NCI-H2227 (cell line): ENCODE measurements at regions not wholly inside any gene's neighbourhood (a gene's known extent, or its start where the extent isn't known, plus 50 kb on each side); places are given as distances from the start of the nearest gene placed in this dataset.
A peak's percentile ranks its signal among the peaks of the same experiment; 100 is the strongest.

ENCODE experiments used
- DNase-seq: peaks from one replicate; lab custom pipeline; 2025; ENCODE audit not compliant: unreplicated experiment; lab: John Stamatoyannopoulos, UW

DNA sequence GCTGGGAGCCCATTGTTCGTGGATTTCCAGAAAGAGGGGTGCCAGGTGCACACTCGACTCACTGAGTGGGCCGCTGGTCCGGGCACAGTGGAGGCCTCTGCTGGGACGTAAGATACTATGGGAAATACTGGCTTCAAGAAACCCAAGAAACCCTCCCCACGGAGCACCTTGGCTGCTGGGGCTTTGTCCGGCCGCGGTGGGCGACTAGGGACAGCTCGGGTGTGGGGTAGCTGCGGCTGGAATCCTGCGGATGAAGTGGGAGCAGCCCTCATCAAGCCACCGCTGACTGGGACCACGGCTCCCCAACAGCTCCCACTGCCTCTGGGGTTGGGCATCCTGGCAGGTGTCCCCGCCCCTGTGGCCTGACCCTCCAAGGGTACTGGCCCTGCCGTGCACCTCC lies 69.5 kb upstream of the GATA5 start:
- DNase-seq: no peak

DNA sequence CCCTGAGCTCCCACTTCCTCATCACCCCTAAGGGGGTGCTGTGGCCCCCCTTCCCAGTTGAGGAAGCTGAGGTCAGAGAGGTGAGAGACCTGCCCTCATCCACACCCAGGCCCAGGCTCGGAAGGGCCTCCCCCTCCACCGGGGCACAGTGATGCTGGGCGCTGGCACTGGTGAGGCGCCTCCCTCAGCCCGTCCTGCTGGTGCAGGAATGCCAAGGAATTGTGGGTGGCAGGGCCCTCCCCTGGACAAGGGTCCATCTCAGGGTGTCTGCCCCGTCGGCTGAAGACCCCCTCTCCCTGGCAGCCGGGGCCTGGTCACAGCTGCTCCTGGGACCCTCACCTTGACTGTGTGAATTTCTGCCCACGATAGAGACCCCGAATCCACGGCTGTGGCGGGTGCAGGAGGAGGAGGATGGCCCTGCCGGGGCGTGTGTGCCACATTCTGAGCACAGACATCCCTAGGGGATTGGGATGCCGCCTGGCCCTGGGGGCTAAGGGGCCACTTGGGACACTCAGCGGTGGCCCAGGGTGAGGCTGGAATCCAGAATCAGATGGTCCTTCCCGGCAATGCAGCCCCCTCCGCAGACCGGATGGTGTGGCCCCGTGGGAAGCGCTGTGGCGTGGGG lies 70.2 kb upstream of the GATA5 start:
- no peak for DNase-seq

DNA sequence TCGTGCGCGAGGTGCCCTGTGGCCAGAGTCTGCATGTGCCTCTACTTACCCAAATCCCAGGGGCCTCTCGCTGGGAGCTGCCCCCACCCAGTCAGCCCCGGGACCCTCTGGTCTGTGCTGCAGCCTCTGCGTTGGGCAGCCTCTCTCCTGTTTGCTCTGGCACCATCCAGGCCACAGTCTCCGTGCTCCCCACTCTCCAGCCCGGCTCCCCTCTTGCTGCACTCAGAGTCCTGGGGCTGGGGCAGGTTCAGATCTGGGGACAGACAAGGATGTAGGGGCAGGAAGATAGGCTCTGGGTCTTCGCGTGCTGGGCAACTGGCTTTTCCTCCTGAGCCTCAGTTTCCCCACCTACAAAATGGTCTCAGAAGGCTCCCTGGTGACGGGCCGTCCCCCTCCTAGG lies 70.8 kb upstream of the GATA5 start:
- no peak for DNase-seq

DNA sequence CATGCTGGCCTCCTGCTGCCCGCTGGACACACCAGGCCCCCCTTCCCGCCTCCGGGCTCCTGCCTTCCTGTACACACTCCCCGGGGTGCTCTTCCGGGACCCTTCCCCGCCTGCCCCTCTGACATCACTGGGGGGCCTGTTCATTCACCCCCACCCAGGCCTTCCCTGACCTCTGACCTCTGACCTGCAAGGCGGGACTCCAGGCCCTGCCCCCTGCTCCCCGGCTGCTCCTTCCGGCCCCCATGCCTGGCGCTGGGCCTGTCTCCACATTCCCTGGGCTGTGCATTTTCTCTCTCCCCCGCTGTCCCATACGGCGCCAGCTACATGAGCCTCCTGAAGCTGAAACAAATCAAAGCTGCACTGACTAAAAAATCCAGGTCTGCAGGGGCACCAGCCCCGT lies 71.6 kb upstream of the GATA5 start:
- no peak for DNase-seq

DNA sequence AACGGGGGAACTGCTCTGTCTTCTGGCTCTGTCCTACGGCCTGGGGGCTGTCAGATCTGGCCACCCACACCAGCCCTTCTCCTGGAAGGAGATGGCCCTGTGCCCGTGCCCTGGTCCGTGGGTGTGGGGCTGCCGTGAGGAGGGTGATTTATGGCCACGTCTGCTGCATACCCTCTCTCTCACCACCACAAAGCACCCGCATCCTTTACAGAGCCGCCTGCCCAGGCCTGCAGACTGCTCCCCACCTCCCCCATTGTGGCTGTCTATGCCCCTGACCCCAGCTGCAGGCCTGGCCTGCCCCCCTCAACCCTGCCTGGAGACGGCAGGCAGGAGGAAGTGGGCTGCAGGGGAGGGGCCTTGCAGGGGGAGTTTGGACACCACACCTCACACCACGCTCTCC lies 72.7 kb upstream of the GATA5 start:
- no peak for DNase-seq

DNA sequence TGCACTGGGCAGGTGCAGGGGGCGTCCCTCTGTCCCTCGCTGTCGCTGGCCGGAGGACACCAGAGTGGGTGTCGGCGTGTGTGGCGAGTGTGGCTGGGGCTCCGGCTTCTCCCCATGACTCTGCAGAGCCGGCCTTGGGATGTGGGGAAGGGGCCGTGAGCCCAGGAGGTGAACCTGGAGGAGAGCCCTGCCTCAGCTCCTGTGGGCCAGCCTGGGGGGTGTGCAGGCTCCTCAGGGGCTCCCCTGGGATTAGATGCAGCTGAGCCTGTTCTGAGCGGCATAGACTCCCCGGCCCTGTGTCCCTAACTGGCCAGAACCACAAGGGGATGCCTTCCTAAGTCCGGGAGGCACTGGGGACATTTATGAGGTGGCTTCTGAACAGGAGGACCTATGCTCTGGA lies 73.2 kb upstream of the GATA5 start:
- DNase-seq: no peak

DNA sequence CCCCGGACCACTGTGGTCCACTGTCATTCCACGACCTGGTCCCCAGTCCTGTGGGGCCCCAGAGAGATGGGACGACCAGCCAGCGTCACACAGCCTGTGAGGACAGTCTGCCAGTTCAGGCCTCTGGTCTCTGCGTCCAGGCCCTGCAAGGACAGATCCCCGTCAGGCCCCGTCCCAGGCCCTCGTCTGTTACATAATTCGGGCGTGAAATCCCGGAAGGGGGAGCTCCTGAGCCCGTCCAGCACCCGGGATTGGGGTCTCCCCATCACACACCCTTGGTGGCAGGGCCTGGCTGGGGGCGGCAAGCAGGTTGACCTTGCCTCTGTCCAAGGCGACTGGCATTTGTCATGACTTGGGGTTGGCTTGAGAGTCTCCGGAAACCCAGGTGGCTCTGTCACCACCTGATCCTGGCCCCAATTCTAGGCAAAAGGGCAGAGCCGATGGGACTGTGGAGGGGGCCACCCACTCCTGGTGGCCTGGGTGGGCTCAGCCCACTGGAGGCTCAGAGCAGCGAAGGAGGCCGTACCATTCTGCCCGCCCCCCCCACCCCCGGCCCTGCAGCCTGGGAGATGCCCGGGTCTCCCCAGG lies 73.8 kb upstream of the GATA5 start:
- DNase-seq: no peak

DNA sequence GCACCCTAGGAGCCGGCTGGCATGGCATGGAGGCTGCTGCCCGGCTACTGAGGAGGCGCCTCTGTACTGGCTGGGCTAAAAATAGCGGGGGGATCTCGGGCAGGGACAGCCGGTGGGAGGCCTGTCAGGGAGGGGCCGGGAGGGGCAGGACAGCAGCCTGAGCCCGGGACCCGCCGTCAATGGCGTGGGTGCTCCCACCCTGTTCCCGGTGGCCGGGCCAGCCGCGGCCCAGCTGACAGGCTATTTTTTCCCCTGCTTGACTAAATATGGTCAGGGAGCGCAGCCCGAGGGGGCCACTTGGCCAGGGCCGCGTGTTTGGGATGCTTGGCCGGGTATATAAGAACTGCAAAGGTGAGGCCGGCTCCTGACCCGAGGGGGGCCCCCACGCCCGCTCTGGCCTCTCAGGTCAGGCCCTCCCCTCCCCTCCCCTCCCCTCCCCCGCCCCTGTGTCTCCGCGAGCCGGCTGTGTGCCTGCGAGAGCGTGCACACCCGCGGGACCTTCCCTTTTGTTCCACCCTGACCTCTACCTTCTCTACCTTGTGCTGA lies 74.4 kb upstream of the GATA5 start:
- no peak for DNase-seq

DNA sequence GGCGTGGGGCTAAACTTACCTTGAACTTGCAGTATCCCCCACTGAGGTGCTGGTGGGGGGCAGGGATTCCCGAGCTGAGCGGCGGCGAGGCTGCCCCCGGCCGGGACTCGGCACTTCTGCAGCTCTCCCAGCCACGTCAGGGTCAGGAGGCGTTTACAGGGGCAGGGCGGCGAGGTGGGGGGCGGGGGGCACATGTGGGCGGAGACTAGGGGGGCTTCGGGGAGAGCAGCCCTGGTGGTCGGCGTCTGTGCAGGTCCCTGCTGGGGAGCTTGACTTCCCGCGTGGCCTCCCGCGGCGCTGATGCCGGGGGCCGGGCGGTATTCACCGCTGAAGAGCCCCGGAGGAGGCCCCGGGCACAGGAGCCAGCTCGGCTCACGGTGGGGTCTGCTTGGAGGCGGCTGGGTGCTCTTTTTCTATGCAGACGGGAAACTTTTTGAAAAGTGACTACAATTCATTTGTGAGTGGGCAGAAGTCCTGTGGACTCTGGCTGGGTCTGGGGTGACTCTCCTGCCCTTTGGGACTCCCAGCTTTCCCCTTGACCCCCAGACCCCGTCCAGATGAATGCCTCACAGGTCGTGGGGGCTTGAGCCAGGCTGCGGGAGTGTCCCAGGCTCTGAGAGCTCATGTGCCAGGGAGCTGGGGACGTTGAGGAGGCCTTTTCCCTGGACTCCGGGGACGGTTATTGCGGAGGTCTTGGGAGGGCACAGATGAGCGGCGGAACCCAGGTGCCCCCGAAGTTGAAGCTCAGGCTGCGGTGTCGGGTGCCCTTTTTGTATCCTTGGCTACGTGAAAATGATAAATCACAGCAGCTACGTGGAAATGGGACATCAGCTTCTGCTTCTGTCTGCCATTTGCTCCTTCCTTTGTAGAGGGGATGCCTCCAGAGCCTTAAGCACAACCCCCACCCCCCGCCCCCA lies 75.9 kb upstream of the GATA5 start:
- DNase-seq: no peak

DNA sequence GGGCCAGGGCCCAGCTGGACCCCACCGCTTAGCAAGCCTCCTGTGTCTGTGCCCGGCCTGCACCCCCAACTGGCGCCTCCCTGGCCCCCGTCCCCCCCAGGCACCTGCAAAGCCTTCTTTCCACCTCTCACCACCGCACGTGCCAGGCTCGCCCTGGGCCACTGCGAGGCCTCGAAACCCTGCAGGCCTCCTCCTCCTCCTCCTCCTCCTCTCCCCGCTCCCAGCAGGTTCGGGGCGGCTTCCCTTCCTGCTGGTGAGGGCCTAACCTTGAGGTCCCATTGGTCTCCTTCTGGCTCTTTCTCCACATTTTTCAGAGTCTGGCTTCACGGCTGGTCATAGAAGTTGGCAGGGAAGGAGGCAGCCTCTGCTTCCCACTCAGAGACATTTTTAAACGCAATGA lies 76.8 kb upstream of the GATA5 start:
- no peak for DNase-seq

DNA sequence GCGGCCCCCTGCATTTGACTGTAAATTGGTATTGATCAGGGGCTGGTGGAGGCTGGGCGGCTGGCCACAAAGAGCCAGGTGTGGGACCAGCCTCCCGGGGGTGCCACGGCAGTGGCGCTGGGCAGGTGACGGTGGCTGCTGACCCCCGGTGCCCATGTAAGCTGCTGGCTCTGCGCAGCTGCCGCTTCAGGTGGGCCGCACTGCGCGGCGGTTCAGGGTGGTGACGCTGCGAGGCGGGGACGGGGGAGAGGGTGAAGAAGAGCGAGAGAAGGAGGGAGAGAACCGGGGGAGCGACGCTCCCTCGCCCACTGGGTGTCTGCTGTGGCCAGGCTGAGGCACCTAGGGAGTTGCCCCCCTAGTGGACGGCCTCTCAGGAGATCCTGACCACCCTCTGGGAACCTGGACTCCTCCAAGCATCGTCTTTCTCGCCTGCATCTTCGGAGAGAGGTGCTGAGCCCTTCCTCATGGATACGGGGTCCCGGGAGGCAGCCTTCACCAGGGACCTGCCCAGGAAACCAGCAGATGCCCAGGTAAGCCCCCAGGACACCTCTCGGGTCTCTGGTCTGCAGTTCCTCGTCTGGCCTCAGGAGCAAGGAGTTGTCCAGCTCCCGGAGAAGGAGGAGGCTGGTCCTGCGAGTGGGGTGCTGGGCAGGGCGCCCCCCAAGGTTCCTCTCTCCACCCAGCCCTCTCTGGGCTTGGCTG lies 77.5 kb upstream of the GATA5 start:
- DNase-seq: no peak

DNA sequence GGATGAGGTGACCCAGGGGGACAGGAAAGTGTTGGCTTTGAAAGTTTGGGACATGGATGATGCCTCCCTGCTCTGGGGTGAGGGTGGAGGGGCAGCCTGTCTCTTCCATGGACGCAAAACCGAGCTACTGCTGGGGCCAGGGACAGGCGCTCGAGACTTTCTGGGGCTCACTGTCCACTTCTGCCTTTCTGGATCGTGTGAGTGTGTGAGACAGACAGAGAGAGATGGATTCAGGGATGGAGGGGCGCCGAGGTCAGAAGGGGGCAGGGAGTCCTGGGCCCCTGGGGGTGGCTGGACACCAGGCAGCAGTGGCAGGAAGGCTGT lies 78.0 kb upstream of the GATA5 start:
- no peak for DNase-seq

DNA sequence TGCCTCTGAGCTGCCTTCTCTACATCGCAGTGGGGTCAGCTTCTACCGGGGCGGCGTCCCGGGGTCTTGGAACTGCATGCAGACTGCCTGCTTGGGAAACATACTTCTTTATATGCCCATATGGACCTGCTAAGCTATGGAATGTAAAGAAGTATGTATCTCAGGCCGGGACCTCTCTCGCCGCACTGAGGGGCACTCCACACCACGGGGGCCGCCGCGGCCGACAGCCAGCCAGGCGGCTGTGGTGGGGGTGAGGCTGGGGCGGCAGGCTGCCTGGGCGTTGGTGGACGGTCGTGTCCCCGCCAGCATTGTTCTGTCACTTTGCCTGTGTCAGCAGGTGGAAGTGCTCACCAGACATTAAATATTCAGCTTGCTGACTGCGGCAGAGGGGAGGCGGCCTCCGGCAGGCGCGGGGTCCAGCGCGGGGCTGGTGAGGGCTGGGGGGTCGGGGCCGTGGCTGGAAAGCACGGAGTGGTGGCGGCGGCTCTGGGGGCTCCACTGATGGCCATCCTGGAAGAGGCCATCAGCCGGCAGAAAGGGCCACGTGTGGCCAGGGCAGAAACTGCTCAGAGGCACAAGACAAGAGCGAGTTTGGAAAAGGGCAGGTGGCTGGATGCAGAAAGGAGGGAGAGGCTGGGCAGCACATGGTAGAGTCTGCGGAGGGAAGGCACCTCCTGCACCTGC lies 78.6 kb upstream of the GATA5 start:
- no peak for DNase-seq

DNA sequence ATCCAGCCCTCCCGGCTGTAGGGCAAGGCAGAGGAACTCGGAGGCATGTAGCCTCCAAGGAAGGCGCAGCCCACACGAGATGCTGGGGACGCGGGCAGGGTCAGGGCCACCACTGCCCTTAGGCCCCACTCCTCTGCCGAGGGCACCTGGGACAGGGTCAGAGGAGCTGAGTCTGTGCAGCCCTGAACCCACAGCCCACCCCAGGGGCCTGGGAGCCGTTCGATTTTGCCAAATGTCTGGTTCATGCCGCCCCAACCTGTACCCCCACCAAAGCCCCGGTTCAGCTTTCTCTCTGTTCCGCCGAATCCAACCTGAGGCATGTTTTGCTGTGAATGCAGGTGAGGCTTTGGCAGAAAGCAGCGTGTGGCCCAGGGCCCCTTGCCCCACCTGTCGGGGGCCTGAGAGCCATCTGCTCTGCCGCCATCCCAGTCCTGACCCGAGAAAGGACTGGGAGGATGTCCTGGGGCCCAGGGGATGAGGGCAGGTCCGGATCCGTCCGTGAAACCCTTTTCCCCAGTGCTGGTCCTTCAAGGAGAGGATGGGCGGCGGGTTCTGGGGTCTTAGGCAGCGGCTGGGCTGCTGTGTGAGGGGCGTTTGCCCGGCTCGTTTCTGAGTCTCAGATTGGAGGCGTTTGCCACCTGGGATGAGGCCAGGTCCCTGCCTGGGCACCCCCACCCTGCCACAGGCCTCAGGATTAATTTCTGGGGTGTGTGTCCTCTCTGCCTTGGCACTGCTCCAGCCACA lies 79.3 kb upstream of the GATA5 start:
- no peak for DNase-seq

DNA sequence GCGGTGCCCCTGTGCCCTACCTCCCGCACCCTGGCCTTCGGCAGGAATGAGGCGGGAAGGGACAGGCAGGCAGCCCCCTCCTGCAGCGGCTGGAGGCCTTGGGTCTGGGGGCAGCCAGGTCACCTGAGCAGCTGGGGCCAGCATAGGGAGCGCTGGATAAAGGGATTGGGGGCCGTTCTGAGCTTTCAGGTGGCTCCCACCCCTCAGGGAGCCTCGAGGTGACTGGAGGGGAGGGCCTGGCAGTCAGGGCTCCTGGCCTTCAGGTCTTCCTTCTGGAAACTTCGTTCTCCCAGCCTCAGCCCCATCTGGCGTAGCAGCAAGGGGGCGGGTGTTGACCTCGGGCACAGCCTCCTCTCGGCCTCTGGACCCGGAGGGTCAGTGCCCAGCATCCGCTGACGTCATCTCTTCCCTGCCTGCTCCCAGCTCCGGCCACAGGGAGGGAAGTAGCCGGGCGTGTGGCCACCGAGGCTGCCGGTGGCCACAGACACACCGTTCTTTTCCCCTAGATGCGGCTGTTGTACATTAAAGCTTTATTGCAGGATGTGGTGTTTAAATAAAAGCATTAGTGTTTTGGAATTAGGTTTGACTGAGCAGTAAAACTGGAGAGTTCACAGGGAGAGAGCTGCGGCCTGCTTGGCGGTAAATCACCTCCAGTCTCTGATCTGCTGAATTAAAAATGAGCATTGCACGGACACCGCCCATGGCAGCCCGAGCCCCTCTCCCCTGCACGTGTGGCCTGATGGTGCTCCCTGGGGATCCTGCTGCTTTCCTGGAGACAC lies 80.0 kb upstream of the GATA5 start:
- no peak for DNase-seq

DNA sequence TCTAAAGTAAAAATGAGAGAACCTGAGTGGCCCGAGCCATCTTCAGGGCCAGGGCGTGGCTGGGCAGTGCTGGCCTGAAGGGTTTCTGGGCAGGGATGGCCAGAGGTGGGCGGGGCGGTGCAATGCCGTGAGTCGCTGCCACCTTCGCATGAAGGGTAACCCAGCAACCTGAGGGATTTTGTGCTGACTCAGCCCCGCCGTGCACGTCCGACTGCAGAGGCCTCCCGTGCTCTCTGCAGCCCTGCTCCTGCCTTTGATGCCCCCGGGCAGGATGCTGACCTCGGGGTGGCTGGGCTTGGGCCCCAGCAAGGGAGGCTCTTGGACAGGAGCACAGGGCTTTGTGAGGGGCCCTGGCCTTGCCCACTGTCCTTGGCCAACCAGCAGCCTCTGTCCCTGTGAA lies 81.7 kb upstream of the GATA5 start:
- no peak for DNase-seq

DNA sequence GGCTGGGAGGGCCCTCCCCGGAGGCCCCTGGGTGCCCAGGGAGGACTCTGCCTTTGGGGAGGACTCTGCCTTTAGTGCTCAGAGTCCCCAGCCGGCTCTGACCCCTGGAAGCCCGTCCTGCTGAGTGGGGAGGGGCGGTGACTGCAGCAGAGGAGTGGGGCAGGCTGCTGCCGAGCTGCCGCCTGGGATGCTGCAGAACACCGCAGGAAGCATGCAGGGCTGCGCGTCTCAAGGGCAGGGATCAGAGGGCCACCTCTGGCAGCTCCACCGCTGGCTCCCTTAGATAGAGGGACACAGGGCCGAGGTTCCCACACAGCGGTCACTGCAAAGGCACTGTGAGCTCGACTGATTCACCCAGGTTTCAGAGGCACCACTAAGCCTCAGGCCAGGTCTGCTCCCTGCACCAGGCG lies 82.2 kb upstream of the GATA5 start:
- no peak for DNase-seq

DNA sequence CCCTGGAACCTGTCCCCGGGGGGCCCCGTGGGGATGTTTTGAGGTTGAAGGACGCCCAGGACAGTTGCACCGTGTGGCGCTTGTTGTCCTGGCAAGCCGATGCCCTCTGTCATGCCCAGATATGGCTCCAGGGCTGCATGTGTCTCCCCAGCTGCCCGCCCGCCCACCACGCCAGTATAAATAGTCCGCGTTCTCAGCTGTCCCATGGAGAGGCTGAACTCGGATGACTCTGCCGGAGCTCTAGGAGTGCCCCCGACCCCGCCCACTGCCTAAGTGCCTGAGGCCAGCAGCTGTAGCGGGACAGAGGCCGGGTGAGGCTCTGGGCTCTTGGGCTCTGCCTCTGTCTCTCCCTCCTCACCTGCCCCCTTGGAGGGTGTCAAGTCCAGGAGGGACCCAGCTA lies 83.0 kb upstream of the GATA5 start:
- DNase-seq: peak; percentile 26

DNA sequence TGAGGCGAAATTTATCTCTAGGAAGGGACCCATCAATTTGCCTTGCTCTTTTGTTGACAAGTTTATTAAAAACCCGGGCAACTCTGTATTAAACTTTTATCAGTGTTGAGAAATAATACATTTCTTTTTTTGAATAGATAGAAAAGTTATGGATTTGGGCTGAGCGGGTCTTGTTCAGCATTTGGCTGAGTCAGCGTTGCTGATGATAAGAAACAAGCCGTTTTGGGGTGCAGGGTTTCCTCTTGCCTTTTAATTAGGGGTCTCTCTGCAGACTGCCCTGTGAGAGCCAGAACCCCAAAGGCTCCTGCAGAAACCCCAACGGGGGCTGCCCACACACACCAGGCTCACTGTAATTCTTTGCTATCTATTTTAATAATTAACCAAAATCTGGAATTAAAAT lies 82.1 kb upstream of the SLCO4A1 start:
- DNase-seq: no peak

DNA sequence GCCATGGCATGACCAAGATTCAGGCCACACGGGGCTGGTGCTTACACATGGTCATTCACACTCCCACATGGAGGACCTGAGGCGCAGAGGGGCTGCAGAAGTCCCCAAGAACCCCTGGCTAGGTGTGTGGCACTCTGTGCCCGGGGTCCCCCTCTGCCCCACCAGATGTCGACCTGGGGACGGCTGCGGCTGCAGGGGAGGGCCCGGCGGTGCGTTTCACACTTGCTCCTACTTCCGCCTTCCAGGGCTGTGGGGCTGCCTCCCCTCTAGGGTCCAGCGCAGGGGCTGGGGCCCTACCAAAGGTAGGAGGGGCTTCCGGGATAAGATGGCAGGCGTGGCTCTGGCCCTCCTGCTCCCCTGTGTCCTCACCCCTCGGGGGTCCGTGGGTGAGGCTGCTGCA lies 81.1 kb upstream of the SLCO4A1 start:
- peak; percentile 75 for DNase-seq
